H1 (cell line): ENCODE measurements at regions not wholly inside any gene's neighbourhood (a gene's known extent, or its start where the extent isn't known, plus 50 kb on each side); places are given as distances from the start of the nearest gene placed in this dataset.

Experiments used
- CTCF ChIA-PET: fragments of 300-600 bp; sonication (Branson Sonifier 250); formaldehyde crosslinking; loops from one replicate; lab custom pipeline; 2021; ENCODE audit not compliant: partially characterized antibody; lab: Charles Lee
- POLR2A ChIA-PET: fragments of 300-600 bp; sonication (Branson Sonifier 250); formaldehyde crosslinking; loops from one replicate; lab custom pipeline; 2021; ENCODE audit warnings: inconsistent platforms; ENCODE audit not compliant: partially characterized antibody; lab: Charles Lee
- DNase-seq, 2 experiments: peaks; one replicate each; pipeline versions ENCODE4 v3.0.0 to v3.0.0-alpha.2; 2010 to 2022; ENCODE audit warnings: low spot score in 2 of 2, low read depth in 1 of 2, mixed read lengths in 1 of 2
- FAIRE-seq: peaks from 2 replicates; lab custom pipeline; 2011; peaks lifted over from hg19 to GRCh38; lab: Jason Lieb, UNC
- H2AFZ ChIP-seq: 2 replicates; pipeline ENCODE4 v1.8.1; 2012; ENCODE audit warnings: low read length, inconsistent platforms
- H2AK5ac ChIP-seq: 2 replicates; pipeline ENCODE4 v1.6.1; 2013; ENCODE audit warnings: low read depth, low read length
- H2BK120ac ChIP-seq: replicated peaks from 2 replicates; pipeline ENCODE3; 2013; ENCODE audit warnings: low read depth, low read length, inconsistent platforms
- H2BK12ac ChIP-seq: 2 replicates; pipeline ENCODE4 v1.6.1; 2013; ENCODE audit warnings: low read depth, low read length
- H2BK15ac ChIP-seq: 2 replicates; pipeline ENCODE4 v1.6.1; 2013; ENCODE audit warnings: low read length
- H2BK20ac ChIP-seq: 2 replicates; pipeline ENCODE4 v1.6.1; 2013; ENCODE audit warnings: low read length
- H2BK5ac ChIP-seq: 2 replicates; pipeline ENCODE4 v1.6.1; 2013; ENCODE audit warnings: low read depth, low read length
- H3K14ac ChIP-seq: 2 replicates; pipeline ENCODE4 v1.6.1; 2013; ENCODE audit warnings: inconsistent platforms; ENCODE audit not compliant: insufficient read length
- H3K18ac ChIP-seq: 2 replicates; pipeline ENCODE4 v1.6.1; 2013; ENCODE audit warnings: low read length; ENCODE audit errors: extremely low read depth
- H3K23ac ChIP-seq: 2 replicates; pipeline ENCODE4 v1.6.1; 2013; ENCODE audit warnings: inconsistent platforms; ENCODE audit not compliant: insufficient read length
- H3K23me2 ChIP-seq: 2 replicates; pipeline ENCODE4 v1.6.1; 2013; ENCODE audit warnings: low read depth, low read length
- H3K27ac ChIP-seq: 2 replicates; pipeline ENCODE4 v1.6.1; 2011; ENCODE audit warnings: low read depth, low read length, inconsistent platforms
- H3K27me3 ChIP-seq, 4 experiments: replicated peaks in 1 of 4; 1 replicate in 1 of 4; 2 replicates in 3 of 4; pipeline versions ENCODE4 v1.6.1 to v1.8.1; 2011 to 2013; ENCODE audit warnings: low read length in 3 of 4, mild to moderate bottlenecking in 3 of 4, inconsistent platforms in 2 of 4, mixed read lengths in 2 of 4, moderate library complexity in 1 of 4; ENCODE audit not compliant: control insufficient read depth in 3 of 4, insufficient read depth in 3 of 4; ENCODE audit errors: extremely low read depth in 1 of 4
- H3K36me3 ChIP-seq, 4 experiments: 2 replicates each; pipeline versions ENCODE4 v1.6.1 to v1.8.1; 2011 to 2013; ENCODE audit warnings: mild to moderate bottlenecking in 4 of 4, low read length in 3 of 4, moderate library complexity in 2 of 4, control low read depth in 1 of 4, inconsistent platforms in 1 of 4; ENCODE audit not compliant: insufficient read depth in 4 of 4, control insufficient read depth in 2 of 4
- H3K4ac ChIP-seq: replicated peaks from 2 replicates; pipeline ENCODE3; 2013; ENCODE audit warnings: low read length, low read depth, mixed read lengths, inconsistent platforms; ENCODE audit not compliant: insufficient read length
- H3K4me1 ChIP-seq, 4 experiments: replicated peaks in 1 of 4; 1 replicate in 1 of 4; 2 replicates in 3 of 4; pipeline versions ENCODE4 v1.6.1 to v1.8.1; 2011 to 2013; ENCODE audit warnings: low read length in 3 of 4, inconsistent platforms in 2 of 4, mixed read lengths in 1 of 4; ENCODE audit not compliant: insufficient read depth in 4 of 4, control insufficient read depth in 3 of 4
- H3K4me2 ChIP-seq, 2 experiments: 2 replicates each; pipeline versions ENCODE4 v1.6.1 to v1.8.1; 2011 to 2013; ENCODE audit warnings: low read depth in 2 of 2, low read length in 2 of 2, control low read depth in 1 of 2, inconsistent platforms in 1 of 2, mild to moderate bottlenecking in 1 of 2; ENCODE audit not compliant: insufficient read depth in 1 of 2
- H3K4me3 ChIP-seq, 4 experiments: fragments of 200-600, 300-600 bp in 1 of 4; sonication (generic), shearing (Covaris generic), sonication (Bioruptor Twin) in 1 of 4; 2 replicates each; pipeline versions ENCODE4 v1.5.1 to v1.8.1; 2011 to 2016; ENCODE audit warnings: low read length in 4 of 4, low read depth in 3 of 4, control low read depth in 2 of 4, inconsistent platforms in 2 of 4, mild to moderate bottlenecking in 2 of 4, mixed read lengths in 1 of 4, moderate library complexity in 1 of 4; ENCODE audit not compliant: insufficient read depth in 2 of 4; ENCODE audit errors: extremely low read depth in 1 of 4
- H3K56ac ChIP-seq: replicated peaks from 2 replicates; pipeline ENCODE3; 2013; ENCODE audit warnings: low read depth, mild to moderate bottlenecking, mixed read lengths, low read length, inconsistent platforms; ENCODE audit not compliant: insufficient read length
- H3K79me1 ChIP-seq: 2 replicates; pipeline ENCODE4 v1.6.1; 2013; ENCODE audit warnings: low read depth, low read length, control low read depth
- H3K79me2 ChIP-seq, 2 experiments: 2 replicates each; pipeline versions ENCODE4 v1.6.1 to v1.8.1; 2012 to 2013; ENCODE audit warnings: low read length in 2 of 2, mild to moderate bottlenecking in 2 of 2, inconsistent platforms in 1 of 2; ENCODE audit not compliant: insufficient read depth in 2 of 2, control insufficient read depth in 1 of 2
- H3K9ac ChIP-seq, 4 experiments: replicated peaks in 1 of 4; 1 replicate in 1 of 4; 2 replicates in 3 of 4; pipeline versions ENCODE4 v1.6.1 to v1.8.1; 2011 to 2013; ENCODE audit warnings: low read depth in 3 of 4, low read length in 3 of 4, control low read depth in 2 of 4, mild to moderate bottlenecking in 2 of 4, moderate library complexity in 2 of 4, inconsistent platforms in 1 of 4; ENCODE audit errors: extremely low read depth in 1 of 4
- H3K9me3 ChIP-seq, 2 experiments: 2 replicates each; pipeline versions ENCODE4 v1.6.1 to v1.8.1; 2012 to 2013; ENCODE audit warnings: mild to moderate bottlenecking in 2 of 2, moderate library complexity in 2 of 2, control low read depth in 1 of 2, inconsistent platforms in 1 of 2, low read depth in 1 of 2, low read length in 1 of 2, mixed read lengths in 1 of 2; ENCODE audit not compliant: insufficient read depth in 2 of 2
- H4K20me1 ChIP-seq, 2 experiments: replicated peaks in 1 of 2; 2 replicates each; pipeline versions ENCODE3 to v1.8.1; 2011 to 2013; ENCODE audit warnings: inconsistent platforms in 2 of 2, low read length in 2 of 2, mild to moderate bottlenecking in 1 of 2; ENCODE audit not compliant: insufficient read depth in 2 of 2, control insufficient read depth in 1 of 2
- H4K5ac ChIP-seq: 2 replicates; pipeline ENCODE4 v1.6.1; 2013; ENCODE audit warnings: low read length, low read depth, mixed read lengths, inconsistent platforms; ENCODE audit not compliant: insufficient read length
- H4K8ac ChIP-seq: 2 replicates; pipeline ENCODE4 v1.8.0; 2013; ENCODE audit warnings: mild to moderate bottlenecking, moderate library complexity, low read length, inconsistent platforms; ENCODE audit not compliant: insufficient read depth; ENCODE audit errors: extremely low read depth
- H4K91ac ChIP-seq: replicated peaks from 2 replicates; pipeline ENCODE3; 2013; ENCODE audit warnings: low read length, mixed read lengths, inconsistent platforms; ENCODE audit not compliant: insufficient read length
- BCL11A ChIP-seq, 2 experiments: IDR thresholded peaks; one replicate each; pipeline ENCODE4 v1.6.1; 2011; ENCODE audit warnings: low read depth in 2 of 2, low read length in 2 of 2, mild to moderate bottlenecking in 2 of 2
- EZH2 ChIP-seq: fragments of 200-600 bp; sonication (generic); IDR thresholded peaks from 2 replicates; pipeline ENCODE4 v1.7.1; 2012; ENCODE audit warnings: low read depth, mild to moderate bottlenecking, moderate library complexity, low read length, inconsistent platforms; ENCODE audit not compliant: severe bottlenecking
- RAD21 ChIP-seq, 2 experiments: IDR thresholded peaks in 1 of 2; conservative IDR thresholded peaks in 1 of 2; 2 replicates each; pipeline ENCODE4 v1.6.1; 2011; ENCODE audit warnings: low read depth in 2 of 2, low read length in 2 of 2, improper control_type of control experiment in 1 of 2, inconsistent platforms in 1 of 2, mild to moderate bottlenecking in 1 of 2, moderate library complexity in 1 of 2
- RNF2 ChIP-seq: fragments of 200-900, 300-1000 bp; sonication (generic); IDR thresholded peaks from 2 replicates; pipeline ENCODE4 v1.7.1; 2016; ENCODE audit warnings: borderline replicate concordance, low read depth, mild to moderate bottlenecking, antibody characterized with exemption, low read length; ENCODE audit not compliant: poor library complexity, severe bottlenecking; ENCODE audit errors: missing control alignments
- SP1 ChIP-seq: IDR thresholded peaks from 2 replicates; pipeline ENCODE4 v1.6.1; 2011; ENCODE audit warnings: low read depth, low read length
- SP4 ChIP-seq: IDR thresholded peaks from 2 replicates; pipeline ENCODE4 v1.6.1; 2012; ENCODE audit warnings: low read length, inconsistent platforms
- SUZ12 ChIP-seq: fragments of 200-600 bp; sonication (generic); IDR thresholded peaks from 2 replicates; pipeline ENCODE4 v1.6.1; 2012; ENCODE audit warnings: mild to moderate bottlenecking, inconsistent platforms, low read length, moderate library complexity, mixed read lengths
- TAF7 ChIP-seq: optimal IDR thresholded peaks from 2 replicates; pipeline ENCODE3; 2011; ENCODE audit warnings: low read depth, mild to moderate bottlenecking, inconsistent platforms, low read length, moderate library complexity, borderline replicate concordance
- WGBS, 2 experiments: shearing (Covaris generic) in 1 of 2; methylation state at CpG; one replicate each; pipeline versions ENCODE4 v1.1.6 to v1.1.7; 2013 to 2015; ENCODE audit warnings: low lambda C conversion rate in 2 of 2, mixed read lengths in 2 of 2, inconsistent platforms in 1 of 2, low coverage in 1 of 2, missing lambda C conversion rate in 1 of 2; ENCODE audit not compliant: insufficient replicate concordance in 2 of 2, insufficient coverage in 1 of 2, insufficient read length in 1 of 2; ENCODE audit errors: extremely low coverage in 1 of 2, missing lambda C conversion rate in 1 of 2; 5-methylcytosine and 5-hydroxymethylcytosine counted together

GRCh38 chr5:126070481-126070880 lies 352.7 kb upstream of the GRAMD2B start:
- FAIRE-seq, result no peak
- no peak overlapping the region for H3K4me3 ChIP-seq
- H3K23me2 ChIP-seq, result no peaks in the 10 kb centered on the region
- TF ChIP-seq RNF2, result no peak
- no peak for TF ChIP-seq EZH2
- TF ChIP-seq BCL11A (IDR thresholded peaks at IDR 0.05; ENCODE audit: low read depth in 2 of 2, low read length in 2 of 2), result no peak
- no peak for TF ChIP-seq SP4
- no peak for TF ChIP-seq SUZ12
- TF ChIP-seq SP1, result no peak
- no peak for TF ChIP-seq TAF7
- no peak for TF ChIP-seq RAD21 (IDR thresholded peaks at IDR 0.05 in 1 of 2, conservative IDR thresholded peaks at IDR 0.05 in 1 of 2; ENCODE audit: low read depth in 2 of 2, low read length in 2 of 2)
- no peak overlapping the region for H2BK120ac ChIP-seq
- no peak overlapping the region for H3K23ac ChIP-seq
- H3K9ac ChIP-seq, result no peak overlapping the region
- no peak overlapping the region for H3K14ac ChIP-seq
- no peak overlapping the region for H3K27ac ChIP-seq
- H2BK15ac ChIP-seq, result no peak overlapping the region
- DNase-seq, result no peak
- H3K36me3 ChIP-seq, result no peaks in the 10 kb centered on the region
- no peak overlapping the region for H3K4me2 ChIP-seq
- no peak overlapping the region for H2AFZ ChIP-seq
- POLR2A ChIA-PET, result no interaction called here
- H4K8ac ChIP-seq, result no peak overlapping the region
- H2BK12ac ChIP-seq, result no peak overlapping the region
- H3K56ac ChIP-seq, result no peak overlapping the region
- CTCF ChIA-PET, result interaction anchor here (0.6 to 0.7 kb wide), 3 partner anchors 137 to 629 kb away, joined by 3 read pairs; no protein-coding TSS in a partner anchor
- no peaks in the 10 kb centered on the region for H3K4me1 ChIP-seq
- no peak overlapping the region for H4K5ac ChIP-seq
- H3K27me3 ChIP-seq, result no peaks in the 10 kb centered on the region
- no peaks in the 10 kb centered on the region for H3K79me2 ChIP-seq
- no peak overlapping the region for H2BK20ac ChIP-seq
- H2BK5ac ChIP-seq, result no peak overlapping the region
- no peak overlapping the region for H4K91ac ChIP-seq
- no peaks in the 10 kb centered on the region for H4K20me1 ChIP-seq
- H3K18ac ChIP-seq, result no peak overlapping the region
- H3K4ac ChIP-seq, result no peak overlapping the region
- peaks cover 0 to 3% of the 10 kb centered on the region in 2 experiments; a peak in 1 of 4 replicates for H3K9me3 ChIP-seq
- 97% methylated on average over 2 of the region's 2 CpGs; no CpG with 5 or more reads in 1 of the 2 experiments for WGBS, 2 experiments
- no peak overlapping the region for H2AK5ac ChIP-seq
- H3K79me1 ChIP-seq, result no peaks in the 10 kb centered on the region
